HL-60 (cell line): ENCODE measurements at regions not wholly inside any gene's neighbourhood (a gene's known extent, or its start where the extent isn't known, plus 50 kb on each side); places are given as distances from the start of the nearest gene placed in this dataset.
"Not testable (repeated sequence)": the region's sequence is repeated elsewhere in the genome, so short reads cannot be mapped to it uniquely, and the experiment has no call there.

Experiments used
- DNase-seq, 2 experiments: peaks; one replicate each; pipeline ENCODE4 v3.0.0-alpha.2; 2010 to 2020; ENCODE audit warnings: low read depth in 1 of 2, low spot score in 1 of 2
- H3K27ac ChIP-seq: fragments of 250-450 bp; sonication (Bioruptor Pico); replicated peaks from 2 replicates; pipeline ENCODE4 v1.5.1; 2020; ENCODE audit warnings: mild to moderate bottlenecking, moderate library complexity
- H3K27me3 ChIP-seq: fragments of 250-450 bp; sonication (Bioruptor Pico); 2 replicates; pipeline ENCODE4 v1.5.1; 2021; ENCODE audit warnings: mild to moderate bottlenecking, moderate library complexity; ENCODE audit not compliant: insufficient read depth, poor library complexity, severe bottlenecking
- H3K4me3 ChIP-seq: replicated peaks from 2 replicates; pipeline ENCODE4 v1.5.1; 2011; ENCODE audit warnings: mild to moderate bottlenecking, control low read depth, low read length; ENCODE audit not compliant: insufficient read depth
- CTCF ChIP-seq: IDR thresholded peaks from one replicate; pipeline ENCODE4 v1.5.1; 2011; ENCODE audit warnings: low read length, control low read depth, inconsistent platforms; ENCODE audit not compliant: insufficient read depth
- GABPA ChIP-seq: IDR thresholded peaks from 2 replicates; pipeline ENCODE4 v1.6.1; 2012; ENCODE audit warnings: low read depth
- POLR2AphosphoS5 ChIP-seq: IDR thresholded peaks from 2 replicates; pipeline ENCODE4 v1.6.1; 2012; ENCODE audit warnings: low read depth
- REST ChIP-seq: IDR thresholded peaks from 2 replicates; pipeline ENCODE4 v1.6.1; 2012; ENCODE audit warnings: low read depth; ENCODE audit not compliant: insufficient replicate concordance
- SPI1 ChIP-seq: IDR thresholded peaks from 2 replicates; pipeline ENCODE4 v1.6.1; 2012; ENCODE audit warnings: low read depth, mild to moderate bottlenecking, borderline replicate concordance

- Histone ChIP-seq H3K27ac (no peak overlapping the region), H3K27me3 (no peaks in the 10 kb centered on the region), H3K4me3 (no peak overlapping the region)
- DNase-seq = no peak
- TF ChIP-seq CTCF (no peak), REST (no peak), POLR2AphosphoS5 (no peak), GABPA (no peak), SPI1 (no peak)
Measured at GRCh38 chr12:74033531-74033930, 504.1 kb upstream of the ATXN7L3B start.

- not testable (repeated sequence) for DNase-seq, H3K27me3 ChIP-seq, H3K27ac ChIP-seq, H3K4me3 ChIP-seq
Measured at GRCh38 chr12:74039138-74039537, 498.5 kb upstream of the ATXN7L3B start.

- H3K27ac ChIP-seq = no peak overlapping the region
Measured at GRCh38 chr12:74043343-74043742, 494.3 kb upstream of the ATXN7L3B start.

More at GRCh38 chr12:74043343-74043742, 494.3 kb upstream of the ATXN7L3B start:
- Histone ChIP-seq H3K4me3 (no peak overlapping the region), H3K27me3 (no peaks in the 10 kb centered on the region)
- TF ChIP-seq CTCF (no peak), SPI1 (no peak), POLR2AphosphoS5 (no peak), GABPA (no peak), REST (no peak)
- no peak for DNase-seq
